Loucy (cell line): ENCODE measurements at regions not wholly inside any gene's neighbourhood (a gene's known extent, or its start where the extent isn't known, plus 50 kb on each side); places are given as distances from the start of the nearest gene placed in this dataset.

Experiments used
- EZH2phosphoT487 ChIP-seq: fragments of 200-600 bp; IDR thresholded peaks from 2 replicates; pipeline ENCODE4 v1.6.1; 2018; ENCODE audit warnings: antibody characterized with exemption, mild to moderate bottlenecking, moderate library complexity, borderline replicate concordance
- TF ChIP-seq, protein P1 (sequence below): fragments of 200-600 bp; sonication (generic); conservative IDR thresholded peaks from 2 replicates; pipeline ENCODE4 v1.5.1; 2014; ENCODE audit warnings: mild to moderate bottlenecking, antibody characterized with exemption, low read length

DNA sequence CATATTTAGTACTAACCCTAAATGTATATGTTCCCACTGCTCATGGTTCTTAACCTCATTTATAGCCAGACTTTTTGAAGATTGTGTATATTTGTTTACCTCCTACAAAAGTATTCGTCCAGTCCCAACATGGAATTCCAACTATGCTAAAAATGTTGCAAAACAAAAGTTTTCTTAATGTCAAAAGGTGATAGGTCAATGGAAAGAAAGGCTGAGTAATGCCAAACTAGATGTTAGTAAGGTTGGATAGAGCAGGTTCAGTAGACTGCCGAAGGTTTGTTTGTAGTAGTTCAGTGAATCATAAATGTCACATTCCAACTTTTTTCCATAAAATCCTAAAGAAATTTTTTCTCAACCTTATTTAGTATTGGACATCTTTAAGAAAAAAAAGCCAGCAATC, 874.5 kb downstream of the FLRT2 start:
- TF ChIP-seq, protein P1, sequence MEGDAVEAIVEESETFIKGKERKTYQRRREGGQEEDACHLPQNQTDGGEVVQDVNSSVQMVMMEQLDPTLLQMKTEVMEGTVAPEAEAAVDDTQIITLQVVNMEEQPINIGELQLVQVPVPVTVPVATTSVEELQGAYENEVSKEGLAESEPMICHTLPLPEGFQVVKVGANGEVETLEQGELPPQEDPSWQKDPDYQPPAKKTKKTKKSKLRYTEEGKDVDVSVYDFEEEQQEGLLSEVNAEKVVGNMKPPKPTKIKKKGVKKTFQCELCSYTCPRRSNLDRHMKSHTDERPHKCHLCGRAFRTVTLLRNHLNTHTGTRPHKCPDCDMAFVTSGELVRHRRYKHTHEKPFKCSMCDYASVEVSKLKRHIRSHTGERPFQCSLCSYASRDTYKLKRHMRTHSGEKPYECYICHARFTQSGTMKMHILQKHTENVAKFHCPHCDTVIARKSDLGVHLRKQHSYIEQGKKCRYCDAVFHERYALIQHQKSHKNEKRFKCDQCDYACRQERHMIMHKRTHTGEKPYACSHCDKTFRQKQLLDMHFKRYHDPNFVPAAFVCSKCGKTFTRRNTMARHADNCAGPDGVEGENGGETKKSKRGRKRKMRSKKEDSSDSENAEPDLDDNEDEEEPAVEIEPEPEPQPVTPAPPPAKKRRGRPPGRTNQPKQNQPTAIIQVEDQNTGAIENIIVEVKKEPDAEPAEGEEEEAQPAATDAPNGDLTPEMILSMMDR, result no peak
- TF ChIP-seq EZH2phosphoT487, result no peak
